HepG2 (cell line): ENCODE measurements at regions not wholly inside any gene's neighbourhood (a gene's known extent, or its start where the extent isn't known, plus 50 kb on each side); places are given as distances from the start of the nearest gene placed in this dataset.

ENCODE experiments used
- ATAC-seq: fragments of 200-7000 bp; cut with Tn5 transposase; 3 replicates; pipeline ENCODE4 v1.9.1; 2020; ENCODE audit warnings: mild to moderate bottlenecking, moderate library complexity
- BruUV-seq: library from RNA; stranded (reverse); fragments of 400-500 nt; replicated peaks from 2 replicates; lab custom pipeline; 2021; lab: Mats Ljungman, UMichigan
- CTCF ChIA-PET: fragments of 300-600 bp; formaldehyde crosslinking; extraction: SDS; loops from one replicate; lab custom pipeline; 2021; ENCODE audit warnings: low total read pairs, inconsistent platforms, low intra/inter-chr PET ratio; lab: Yijun Ruan, JAX
- POLR2A ChIA-PET: fragments of 350-600 bp; sonication (Branson Sonifier 250); formaldehyde crosslinking; loops from one replicate; lab custom pipeline; 2020; ENCODE audit warnings: antibody characterized with exemption, inconsistent platforms; lab: Yijun Ruan, JAX
- DNase-seq: peaks from one replicate; pipeline ENCODE4 v3.0.0-alpha.2; 2015; ENCODE audit warnings: low spot score
- FAIRE-seq: peaks from 3 replicates; lab custom pipeline; 2011; peaks lifted over from hg19 to GRCh38; lab: Jason Lieb, UNC
- H2AFZ ChIP-seq: one replicate; pipeline ENCODE4 v1.6.1; 2011; ENCODE audit warnings: low read length, inconsistent platforms
- H3K27ac ChIP-seq: fragments of 300-600 bp; 3 replicates; pipeline ENCODE4 v1.8.0; 2011; ENCODE audit warnings: mixed run types, mild to moderate bottlenecking, mixed read lengths, low read length, inconsistent platforms; ENCODE audit not compliant: insufficient read depth; ENCODE audit errors: extremely low read length
- H3K27me3 ChIP-seq, 2 experiments: fragments of 200-600 bp in 1 of 2; 2 replicates in 1 of 2; 3 replicates in 1 of 2; pipeline versions ENCODE4 v1.6.0 to v1.8.0; 2011; ENCODE audit warnings: low read length in 2 of 2, mild to moderate bottlenecking in 2 of 2, moderate library complexity in 2 of 2, inconsistent platforms in 1 of 2; ENCODE audit not compliant: insufficient read depth in 2 of 2, control insufficient read depth in 1 of 2
- H3K36me3 ChIP-seq, 2 experiments: fragments of 200-600 bp in 1 of 2; replicated peaks in 1 of 2; 2 replicates in 1 of 2; 3 replicates in 1 of 2; pipeline versions ENCODE4 v1.5.1 to v1.8.0; 2011; ENCODE audit warnings: low read length in 2 of 2, inconsistent platforms in 1 of 2; ENCODE audit not compliant: insufficient read depth in 2 of 2, control insufficient read depth in 1 of 2
- H3K4me1 ChIP-seq: 2 replicates; pipeline ENCODE4 v1.5.1; 2012; ENCODE audit warnings: low read length, inconsistent platforms; ENCODE audit not compliant: insufficient read depth
- H3K4me2 ChIP-seq: 2 replicates; pipeline ENCODE4 v1.6.0; 2011; ENCODE audit warnings: low read depth, low read length, inconsistent platforms
- H3K4me3 ChIP-seq, 3 experiments: fragments of 200-600 bp in 1 of 3; sonication (generic), shearing (Covaris generic) in 1 of 3; replicated peaks in 1 of 3; 2 replicates each; pipeline ENCODE4 v1.5.1; 2011 to 2016; ENCODE audit warnings: low read length in 3 of 3, inconsistent platforms in 2 of 3, low read depth in 2 of 3, mild to moderate bottlenecking in 2 of 3, control low read depth in 1 of 3, mixed read lengths in 1 of 3; ENCODE audit not compliant: insufficient read depth in 1 of 3
- H3K79me2 ChIP-seq: one replicate; pipeline ENCODE4 v1.6.1; 2011; ENCODE audit warnings: low read length, inconsistent platforms; ENCODE audit not compliant: insufficient read depth
- H3K9ac ChIP-seq: 2 replicates; pipeline ENCODE4 v1.6.0; 2011; ENCODE audit warnings: mild to moderate bottlenecking, low read depth, low read length, inconsistent platforms; ENCODE audit not compliant: insufficient read depth
- H3K9me3 ChIP-seq: 2 replicates; pipeline ENCODE4 v1.5.1; 2012; ENCODE audit warnings: mild to moderate bottlenecking, low read length
- H4K20me1 ChIP-seq: 2 replicates; pipeline ENCODE4 v1.6.0; 2011; ENCODE audit warnings: inconsistent platforms, mild to moderate bottlenecking, low read length, moderate library complexity; ENCODE audit not compliant: insufficient read depth
- CSRNP1 ChIP-seq: sonication (generic); formaldehyde crosslinking; IDR thresholded peaks from 2 replicates; pipeline ENCODE4 v1.8.1; 2023; ENCODE audit warnings: mild to moderate bottlenecking, missing genetic modification reagents
- DRAP1 ChIP-seq: IDR thresholded peaks from 2 replicates; pipeline ENCODE4 v1.6.1; 2016; ENCODE audit warnings: missing genetic modification reagents, missing compliant biosample characterization
- NKX3-1 ChIP-seq: sonication (generic); formaldehyde crosslinking; IDR thresholded peaks from 2 replicates; pipeline ENCODE4 v1.5.0; 2020; ENCODE audit warnings: missing genetic modification reagents
- THRA ChIP-seq: sonication (generic); formaldehyde crosslinking; IDR thresholded peaks from 2 replicates; pipeline ENCODE4 v1.4.0; 2020; ENCODE audit warnings: missing genetic modification reagents, borderline replicate concordance
- ZNF121 ChIP-seq: sonication (generic); formaldehyde crosslinking; IDR thresholded peaks from 2 replicates; pipeline ENCODE4 v1.5.0; 2020; ENCODE audit warnings: mild to moderate bottlenecking, missing genetic modification reagents
- ZNF747 ChIP-seq: sonication (generic); formaldehyde crosslinking; IDR thresholded peaks from 2 replicates; pipeline ENCODE4 v1.8.1; 2023; ENCODE audit warnings: missing genetic modification reagents, mild to moderate bottlenecking, borderline replicate concordance
- ZNF768 ChIP-seq: sonication (generic); formaldehyde crosslinking; IDR thresholded peaks from 2 replicates; pipeline ENCODE4 v1.4.0; 2020; ENCODE audit warnings: missing genetic modification reagents
- WGBS: methylation state at CpG from one replicate; pipeline ENCODE4 v1.1.6; 2017; ENCODE audit warnings: low lambda C conversion rate; 5-methylcytosine and 5-hydroxymethylcytosine counted together
- in situ Hi-C: cut with HindIII; loops from 2 replicates; pipeline ENCODE4 v1.10.0; 2017; ENCODE audit warnings: low pct_unique_long_range_greater_than_20kb; ENCODE audit not compliant: extremely low pct_ligation_motif_present
- intact Hi-C: fragments of 100-400 bp; cut with micrococcal nuclease; formaldehyde crosslinking; loops from one replicate; pipeline ENCODE4 v1.10.0; 2022; ENCODE audit not compliant: unreplicated experiment

DNA sequence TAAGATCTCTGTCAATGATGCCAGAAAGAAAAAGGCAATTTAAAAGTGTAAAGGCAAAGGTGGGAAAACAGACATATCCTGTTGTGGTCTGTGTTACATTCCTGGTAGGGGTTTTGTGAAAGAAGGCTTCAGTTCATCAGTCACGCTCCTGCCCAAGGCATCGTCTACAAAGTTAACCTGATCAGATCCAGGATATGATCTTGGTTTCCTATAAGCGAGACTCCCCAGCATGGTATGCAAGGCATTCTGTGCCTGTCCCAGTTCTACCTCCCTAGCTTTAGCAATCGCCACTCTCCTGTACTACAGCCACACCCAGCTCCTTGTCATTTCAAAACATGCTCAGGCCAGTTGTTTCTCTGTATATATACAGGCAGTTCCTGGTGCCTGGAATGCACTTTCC, 58.0 kb upstream of the PTPN3 start:
- BruUV-seq: no TSS peak
- peaks cover 0 to 1% of the 10 kb centered on the region in 2 experiments; a peak in 2 of 5 replicates for H3K27me3 ChIP-seq
- H4K20me1 ChIP-seq: no peaks in the 10 kb centered on the region
- H2AFZ ChIP-seq: no peak overlapping the region
- TF ChIP-seq THRA (CRISPR knock-in tag) (no peak), ZNF747 (CRISPR knock-in tag) (no peak)
- H3K9ac ChIP-seq: no peak overlapping the region
- in situ Hi-C loops: no loop called here
- ATAC-seq (no peak), DNase-seq (no peak), FAIRE-seq (no peak)
- POLR2A ChIA-PET: no interaction called here
- no peak overlapping the region for H3K4me2 ChIP-seq
- no peaks in the 10 kb centered on the region for H3K36me3 ChIP-seq
- no peak overlapping the region for H3K27ac ChIP-seq
- H3K4me1 ChIP-seq: no peaks in the 10 kb centered on the region
- CTCF ChIA-PET: no interaction called here
- no peaks in the 10 kb centered on the region for H3K9me3 ChIP-seq
- intact Hi-C loops: no loop called here
- no peak overlapping the region for H3K4me3 ChIP-seq
- no peaks in the 10 kb centered on the region for H3K79me2 ChIP-seq
- WGBS: 24% methylated on average over 4 of the region's 4 CpGs

DNA sequence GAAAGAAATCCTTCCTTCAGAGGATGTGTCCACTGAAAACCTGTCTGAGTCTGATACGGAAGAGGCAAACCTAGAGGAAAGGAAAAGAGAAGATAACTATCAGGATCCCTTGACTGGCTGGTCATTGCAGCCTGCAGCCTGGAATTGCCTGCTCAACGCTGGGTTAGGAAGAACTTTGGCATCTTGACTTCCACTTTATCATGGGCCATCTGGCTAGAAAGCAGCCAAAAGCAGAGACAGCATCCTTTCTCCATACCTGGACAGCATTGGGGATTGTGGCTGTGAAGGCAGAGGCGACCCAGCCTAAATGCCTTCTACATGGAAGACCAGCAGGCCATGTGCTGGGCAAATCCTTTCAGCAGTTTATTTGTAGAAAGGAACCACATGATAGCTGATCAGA, 58.7 kb upstream of the PTPN3 start:
- Histone ChIP-seq H2AFZ (no peak overlapping the region), H3K27me3 (peaks cover 0 to 1% of the 10 kb centered on the region in 2 experiments; a peak in 2 of 5 replicates), H3K4me2 (no peak overlapping the region), H3K27ac (no peak overlapping the region), H3K9me3 (no peaks in the 10 kb centered on the region), H4K20me1 (no peaks in the 10 kb centered on the region), H3K4me3 (no peak overlapping the region), H3K9ac (no peak overlapping the region), H3K36me3 (no peaks in the 10 kb centered on the region), H3K79me2 (no peaks in the 10 kb centered on the region), H3K4me1 (no peaks in the 10 kb centered on the region)
- in situ Hi-C loops: no loop called here
- intact Hi-C loops: no loop called here
- no peak for FAIRE-seq
- ATAC-seq: no peak
- no peak for TF ChIP-seq NKX3-1 (CRISPR knock-in tag)
- TF ChIP-seq DRAP1 (CRISPR knock-in tag): no peak
- TF ChIP-seq CSRNP1 (CRISPR knock-in tag): no peak
- TF ChIP-seq ZNF768 (CRISPR knock-in tag): no peak
- TF ChIP-seq ZNF121 (CRISPR knock-in tag): no peak
- WGBS: 37% methylated on average over 3 of the region's 3 CpGs
- POLR2A ChIA-PET: no interaction called here
- no TSS peak for BruUV-seq
- CTCF ChIA-PET: no interaction called here
- no peak for DNase-seq
